NCI-H446 treated with DMSO at 0.1 percent for 48 hours (cell line): ENCODE measurements at regions not wholly inside any gene's neighbourhood (a gene's known extent, or its start where the extent isn't known, plus 50 kb on each side); places are given as distances from the start of the nearest gene placed in this dataset.

Experiments
- DNase-seq: peaks from one replicate; lab custom pipeline; 2025; lab: John Stamatoyannopoulos, UW

DNA sequence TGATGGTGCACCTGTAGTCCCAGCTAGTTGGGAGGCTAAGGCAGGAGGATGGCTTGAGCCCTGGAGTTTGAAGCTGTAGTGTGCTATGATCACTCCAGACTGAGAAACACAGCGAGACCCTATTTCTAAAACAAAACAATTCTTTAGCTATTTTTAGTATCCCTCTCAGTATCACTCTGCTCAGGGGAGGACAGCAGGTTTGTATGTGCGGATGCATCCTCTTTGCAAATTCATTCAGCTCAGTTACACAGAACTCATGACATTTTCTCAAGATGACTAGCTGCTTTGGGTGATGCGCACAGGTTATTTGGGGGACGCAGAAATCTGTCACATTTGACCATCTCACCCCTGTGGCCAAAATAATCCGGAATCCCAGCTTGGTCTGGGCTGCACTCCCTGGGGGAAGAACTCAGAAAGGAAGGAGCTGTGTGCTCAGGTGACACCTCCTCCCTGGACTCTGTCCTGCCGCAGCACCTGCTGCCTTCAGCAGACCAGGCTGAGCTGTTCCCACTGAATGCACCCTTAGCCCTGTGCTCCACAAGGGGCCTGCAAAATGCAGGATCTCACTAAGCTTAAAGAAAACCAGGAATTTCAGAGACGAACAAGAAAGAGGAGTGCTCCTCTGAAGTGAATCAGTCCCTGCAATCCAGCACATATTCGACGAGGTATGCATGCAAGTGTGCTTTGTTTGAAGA lies 89.5 kb upstream of the PGBD5 start:
- DNase-seq, result no peak

DNA sequence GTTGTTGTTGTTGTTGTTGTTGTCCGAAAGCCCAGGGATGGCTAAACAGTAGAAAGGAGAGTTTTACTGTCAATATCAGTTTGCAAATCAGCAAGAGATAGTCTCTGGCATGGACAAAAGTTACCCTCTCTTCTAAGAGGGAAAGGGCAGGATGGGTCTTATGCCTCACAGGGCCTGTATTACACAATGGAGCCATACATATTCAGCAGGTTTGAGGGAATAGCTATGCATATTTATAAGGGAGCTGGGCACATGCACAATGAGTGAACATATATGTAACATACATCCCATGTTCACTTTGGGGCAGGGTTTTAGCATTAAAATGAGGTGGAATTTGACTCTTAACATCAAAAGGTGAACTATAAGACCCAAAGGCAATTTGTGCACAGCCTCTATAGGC lies 84.4 kb upstream of the PGBD5 start:
- no peak for DNase-seq

DNA sequence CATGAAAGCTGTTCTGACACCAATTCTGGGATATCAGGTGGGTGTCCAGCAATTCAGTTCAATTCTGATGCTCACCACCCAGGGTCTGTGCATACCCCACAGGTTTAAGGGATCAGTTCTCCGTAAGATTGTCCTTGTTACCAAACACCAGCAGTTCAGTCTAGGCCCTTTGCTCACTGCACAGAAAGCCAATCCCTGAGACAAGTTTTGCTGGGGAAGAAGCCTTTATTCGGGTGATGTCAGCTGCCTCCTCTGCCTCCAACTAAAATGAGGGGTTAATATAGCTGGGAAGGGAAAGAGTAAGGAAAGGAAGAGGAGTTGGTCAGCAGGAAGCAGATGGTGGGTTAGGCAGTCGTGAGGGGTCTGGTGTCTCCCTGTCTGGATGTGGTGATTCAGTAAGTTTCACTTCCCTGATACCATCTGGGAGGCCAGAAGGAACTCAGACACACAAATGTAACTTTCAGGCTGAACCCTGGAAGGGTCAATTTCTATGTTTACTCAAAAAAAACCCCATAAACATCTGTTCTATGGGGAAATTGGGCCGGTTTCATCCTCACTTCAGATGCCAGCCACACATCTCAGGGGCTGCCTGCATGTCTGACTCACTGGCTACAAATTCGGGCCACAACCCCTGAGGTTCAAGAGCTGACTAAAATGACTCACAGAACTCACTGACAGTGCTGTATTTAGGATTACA lies 83.3 kb upstream of the PGBD5 start:
- DNase-seq, result no peak

DNA sequence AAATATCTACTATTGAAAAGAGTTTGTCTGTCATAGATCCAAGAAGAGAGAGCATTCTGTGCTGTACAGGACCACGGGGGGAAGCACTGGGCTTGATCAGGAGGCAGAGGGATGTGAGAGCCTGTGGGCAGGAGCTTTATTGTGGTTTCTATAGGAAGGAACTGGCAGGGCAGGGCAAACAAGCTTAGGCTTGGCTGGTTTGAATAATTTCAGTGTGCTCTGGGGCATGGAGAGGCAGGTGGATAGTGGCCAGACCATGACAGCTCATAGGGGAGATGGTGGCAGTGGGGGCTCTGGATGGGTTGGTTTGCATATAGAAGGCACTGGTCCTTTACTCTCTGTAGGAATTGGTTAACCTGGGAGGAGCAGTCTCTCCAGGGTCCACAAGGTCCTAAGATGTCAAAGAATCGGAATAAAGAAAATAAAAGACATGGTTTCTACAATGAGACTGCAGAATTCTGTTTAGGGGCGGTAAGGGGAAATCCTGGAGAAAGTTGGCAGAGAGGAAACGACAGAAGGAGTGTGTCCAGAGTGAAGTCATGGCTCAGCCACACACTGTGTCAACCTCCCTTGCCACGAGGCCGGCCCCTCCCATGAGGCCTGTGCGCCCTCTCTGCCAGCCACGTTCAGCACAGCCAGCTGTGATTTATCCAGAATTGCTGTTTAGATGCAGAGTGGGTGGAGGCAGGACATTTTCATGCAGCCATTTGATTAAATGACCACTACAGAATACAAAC lies 81.7 kb upstream of the PGBD5 start:
- DNase-seq, result peak; percentile 71

DNA sequence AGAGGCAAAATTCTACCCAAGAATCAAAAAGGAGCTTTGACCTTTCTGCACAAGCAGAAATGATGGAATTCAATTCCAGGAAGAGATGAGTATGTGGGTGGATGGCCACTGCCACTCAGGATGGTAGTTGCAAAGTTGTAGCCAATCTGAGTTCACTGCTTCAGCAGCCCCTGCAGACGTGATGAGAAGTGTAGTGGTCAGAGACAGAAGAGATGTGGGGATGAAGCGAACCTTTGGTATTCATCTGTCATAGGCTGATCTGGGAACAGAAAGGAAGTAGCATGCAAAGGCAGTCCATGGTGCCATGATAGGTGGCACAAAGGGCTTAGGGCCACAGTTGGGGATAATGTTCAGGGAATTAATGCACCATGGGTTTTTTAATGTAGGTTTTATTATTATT lies 81.1 kb upstream of the PGBD5 start:
- DNase-seq, result no peak

DNA sequence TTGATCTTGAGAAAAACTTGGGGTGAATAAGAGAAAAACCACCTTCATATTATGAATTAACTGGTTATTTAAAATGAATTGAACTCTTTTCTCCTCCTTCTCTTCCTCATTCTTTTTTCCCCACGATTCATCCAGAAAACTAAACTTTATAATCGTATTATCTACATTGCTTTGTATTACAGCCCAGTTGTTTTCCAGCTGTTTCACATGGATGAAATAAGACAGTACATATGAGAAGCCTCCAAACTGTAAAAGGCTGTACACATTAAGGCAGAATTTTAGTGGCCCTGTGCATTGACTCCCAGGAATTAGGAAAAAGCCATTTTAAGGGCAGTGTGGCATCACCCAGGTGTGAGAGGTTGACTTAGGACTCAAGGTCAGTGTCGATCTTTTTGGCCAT lies 80.3 kb upstream of the PGBD5 start:
- no peak for DNase-seq

DNA sequence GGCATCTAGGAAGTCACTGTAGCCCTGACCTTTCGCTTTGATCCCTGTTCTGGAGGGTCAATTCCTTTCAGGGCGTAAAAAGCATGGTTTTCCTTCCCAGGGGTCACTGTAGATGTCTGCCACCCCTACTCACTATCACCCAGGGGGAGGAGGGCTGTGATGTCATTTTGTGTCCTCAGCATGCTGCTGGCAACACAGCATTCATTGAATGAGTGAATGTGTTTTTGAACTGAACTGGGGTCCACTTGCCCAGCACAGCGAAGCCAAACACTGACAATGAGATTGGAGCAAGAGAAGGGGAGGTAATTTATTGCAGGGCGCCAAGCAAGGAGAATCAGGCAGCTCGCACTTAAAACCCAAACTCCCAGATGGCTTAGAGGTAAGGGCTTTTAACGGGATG lies 78.2 kb upstream of the PGBD5 start:
- DNase-seq, result no peak

DNA sequence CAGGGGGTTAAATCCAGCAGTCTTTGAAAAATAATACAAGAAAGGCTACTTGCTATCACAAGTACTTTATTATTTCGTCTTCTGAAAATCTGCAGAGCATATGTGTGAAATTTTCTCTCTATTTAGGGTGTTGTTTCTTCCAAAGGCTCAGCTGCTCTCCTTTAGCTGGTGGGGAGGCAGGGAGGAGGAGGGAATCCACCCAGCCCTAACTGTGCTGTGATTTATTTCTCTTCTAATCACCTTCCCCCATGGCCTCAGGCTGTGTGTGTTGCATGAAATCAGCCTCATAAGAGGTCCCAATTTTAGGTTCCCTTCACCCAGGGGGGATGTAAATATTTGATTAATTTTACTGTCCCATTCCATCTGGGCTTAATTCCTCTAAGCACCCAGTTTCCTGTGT lies 77.6 kb upstream of the PGBD5 start:
- DNase-seq, result no peak

DNA sequence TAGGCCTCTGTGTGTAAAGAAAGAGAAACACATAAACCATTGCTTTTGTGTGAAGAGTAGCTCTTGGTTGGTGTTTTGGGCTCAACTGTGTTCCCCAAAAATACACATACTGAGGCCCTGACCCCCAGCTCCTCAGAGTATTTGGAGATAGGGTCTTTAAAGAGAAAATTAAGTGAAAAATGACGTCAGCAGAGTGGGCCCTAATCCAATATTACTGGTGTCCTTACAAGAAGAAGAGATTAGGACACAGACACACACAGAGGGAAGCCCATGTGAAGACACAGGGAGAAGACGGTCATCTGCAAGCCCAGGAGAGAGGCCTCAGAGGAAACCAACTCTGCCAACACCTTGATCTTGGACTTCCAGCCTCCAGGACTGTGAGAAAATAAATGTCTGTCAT lies 76.9 kb upstream of the PGBD5 start:
- DNase-seq, result no peak

DNA sequence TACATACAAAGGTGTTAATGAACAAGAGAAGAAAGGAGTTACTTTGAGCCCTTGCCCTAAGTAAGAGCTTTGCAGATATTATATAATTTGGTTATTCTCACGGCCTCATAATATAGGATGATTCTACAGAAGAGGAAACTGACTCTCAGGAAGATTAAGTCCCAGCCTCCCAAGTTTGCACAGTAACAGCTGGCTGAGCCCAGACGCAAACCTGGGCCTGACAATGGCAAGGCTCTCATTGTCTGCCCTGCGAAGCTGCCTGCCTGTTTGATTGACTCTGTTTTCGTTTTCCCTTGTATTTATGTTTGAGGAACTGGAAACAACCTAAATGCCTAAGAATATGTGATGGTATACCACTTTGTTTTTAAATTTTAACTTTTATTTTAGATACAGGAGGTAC lies 76.2 kb upstream of the PGBD5 start:
- DNase-seq, result no peak

DNA sequence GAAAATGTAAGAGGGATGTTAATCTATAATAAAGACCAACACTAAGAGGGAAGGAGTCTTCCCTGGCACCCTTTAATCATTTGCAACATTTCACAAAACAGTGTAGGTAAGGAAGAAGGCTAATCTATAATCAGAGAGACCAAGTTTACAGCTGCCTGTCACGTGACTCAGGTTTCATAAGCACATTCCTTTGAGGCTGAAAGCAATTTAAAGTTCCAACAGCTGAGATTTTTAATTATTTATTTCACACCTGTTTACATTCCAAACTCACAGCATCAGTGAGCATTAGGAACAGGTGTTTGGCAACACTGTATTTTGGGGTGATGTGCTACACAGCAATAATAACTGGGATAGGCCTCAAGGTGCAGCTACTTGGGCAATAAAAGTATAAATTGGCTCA lies 75.7 kb upstream of the PGBD5 start:
- no peak for DNase-seq

DNA sequence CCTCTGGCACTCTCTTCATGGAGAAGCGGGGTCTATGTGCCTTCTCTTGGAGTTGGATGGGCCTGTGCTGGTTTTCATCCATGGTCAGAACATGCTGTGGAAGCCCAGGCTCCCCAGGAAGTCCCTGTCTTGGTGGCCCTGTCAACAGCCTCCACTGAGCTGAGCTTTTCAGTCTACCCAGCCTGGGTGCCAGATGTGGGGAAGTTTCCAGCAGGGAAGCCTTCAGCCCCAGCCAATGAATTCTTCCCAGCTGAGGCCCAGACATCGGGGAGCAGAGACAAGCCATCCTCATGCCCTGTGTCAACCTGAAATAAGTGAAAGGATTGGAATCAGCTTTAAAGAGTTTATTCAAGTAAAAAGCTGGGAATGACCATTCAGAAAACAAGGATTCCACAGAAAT lies 75.1 kb upstream of the PGBD5 start:
- DNase-seq, result no peak

DNA sequence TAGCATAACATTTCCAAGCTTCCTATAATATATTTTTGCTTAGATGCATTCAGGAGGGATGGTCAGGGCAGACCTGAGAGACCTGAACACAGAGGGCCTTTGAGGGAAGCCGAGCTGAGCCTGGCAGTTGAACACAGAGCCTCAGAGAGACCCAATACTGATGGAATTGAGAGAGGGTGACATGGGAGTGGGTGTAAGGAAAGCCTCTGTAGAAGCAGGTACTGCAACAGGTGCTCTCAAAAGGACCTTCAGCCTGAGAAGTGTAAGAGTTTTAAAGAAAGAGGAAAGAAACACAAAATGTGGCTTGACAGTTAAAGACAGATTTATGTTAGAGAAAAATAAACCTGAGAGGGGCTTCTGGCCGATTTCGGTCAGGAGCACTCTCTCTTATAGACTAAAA lies 73.9 kb upstream of the PGBD5 start:
- no peak for DNase-seq

DNA sequence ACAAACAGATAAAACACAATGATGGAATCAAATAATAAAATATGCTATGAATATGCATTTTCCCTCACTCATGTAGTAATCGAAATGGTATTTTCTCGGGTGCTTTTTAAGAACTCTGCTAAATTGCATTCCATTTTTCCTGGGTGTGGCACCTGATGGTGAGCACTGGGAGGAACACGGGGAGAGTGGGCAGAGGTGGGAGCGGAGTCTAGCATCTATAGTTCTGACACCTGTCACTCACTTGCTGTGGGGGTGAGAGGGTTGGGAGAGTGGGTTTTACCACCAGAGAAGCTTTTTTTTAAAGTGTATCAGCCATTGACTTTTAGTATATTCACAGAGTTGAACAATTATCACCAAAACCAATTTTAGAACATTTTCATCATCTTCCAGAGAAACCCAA lies 73.4 kb upstream of the PGBD5 start:
- DNase-seq, result no peak

DNA sequence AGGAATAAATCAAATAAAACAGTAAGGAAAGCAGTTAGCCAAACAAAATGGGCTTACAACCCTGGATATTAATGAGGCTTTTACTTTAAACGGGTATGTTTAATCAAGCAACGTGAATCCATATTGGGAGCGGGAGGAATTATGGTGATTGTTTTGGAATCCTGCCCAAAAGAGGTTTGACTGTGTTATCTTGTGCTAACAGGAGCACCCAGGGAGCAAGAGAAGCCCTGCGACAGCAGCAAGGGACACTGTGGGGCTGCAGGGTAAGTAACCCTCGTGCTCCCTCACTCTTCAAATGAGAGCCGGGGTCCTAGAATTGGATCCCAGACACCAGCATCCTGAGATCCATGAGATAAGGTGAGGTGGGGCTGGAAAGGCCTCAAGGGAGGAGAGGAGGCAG lies 72.6 kb upstream of the PGBD5 start:
- DNase-seq, result no peak

DNA sequence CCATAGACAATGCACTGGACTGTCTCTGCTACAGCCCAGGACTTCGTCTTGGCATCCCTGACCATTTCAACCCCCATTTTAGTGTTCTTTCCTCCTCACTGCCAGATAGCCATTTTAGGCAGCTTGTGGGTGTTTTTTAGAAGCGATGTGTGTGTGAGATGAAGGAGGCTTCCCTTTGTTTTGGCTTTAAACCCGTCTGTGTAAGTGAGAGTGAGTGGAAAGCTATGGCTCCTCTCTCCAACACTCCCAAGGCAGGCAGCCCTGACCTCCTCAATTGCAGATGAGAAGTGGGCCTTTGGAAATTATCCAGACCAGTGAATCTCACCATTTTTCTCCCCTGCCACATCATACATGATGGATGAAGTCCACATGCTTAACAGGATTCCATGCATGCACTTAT lies 70.3 kb upstream of the PGBD5 start:
- no peak for DNase-seq

DNA sequence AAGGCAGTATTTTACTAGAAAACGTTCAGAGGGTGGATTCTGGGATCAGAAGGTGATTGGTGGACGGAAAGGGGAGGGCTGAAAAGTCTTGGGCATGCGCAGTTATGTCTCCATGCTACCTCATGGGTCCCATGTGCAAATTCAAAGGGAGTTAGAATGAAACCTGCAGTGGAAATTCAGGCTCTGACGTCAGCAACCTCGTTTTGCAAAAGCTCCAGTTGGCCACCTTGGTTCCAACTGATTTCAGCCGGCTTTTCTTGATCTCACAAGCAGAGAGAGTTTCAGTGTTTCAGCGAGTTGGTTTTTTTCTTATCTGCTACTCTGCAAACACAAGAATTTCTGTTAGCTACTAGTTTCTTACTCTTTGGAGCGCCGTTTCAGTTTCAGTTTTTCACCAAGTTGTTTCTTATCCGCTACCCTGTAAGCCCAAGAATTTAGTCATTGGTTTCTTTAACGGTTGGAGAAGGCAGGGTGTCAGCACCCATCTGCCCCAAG lies 69.8 kb upstream of the PGBD5 start:
- no peak for DNase-seq

DNA sequence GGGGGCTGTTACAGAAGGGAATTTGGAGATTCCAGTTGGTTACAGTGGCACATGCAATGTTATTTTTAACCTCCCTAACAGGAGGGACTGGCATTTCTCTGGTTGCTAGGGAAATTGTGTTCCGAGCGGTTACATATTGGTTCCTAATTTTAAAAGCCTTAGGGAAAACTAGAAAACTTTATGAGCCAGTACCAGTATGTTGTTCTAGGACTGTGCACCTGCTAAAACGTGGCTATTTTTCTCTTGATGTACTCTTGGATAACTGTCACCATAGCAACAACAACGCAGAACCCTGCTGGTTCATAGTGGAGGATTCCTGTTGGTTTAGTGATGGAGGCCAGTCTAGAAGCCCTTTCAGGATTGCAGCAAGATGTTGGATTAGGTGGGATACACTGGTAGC lies 68.9 kb upstream of the PGBD5 start:
- no peak for DNase-seq

DNA sequence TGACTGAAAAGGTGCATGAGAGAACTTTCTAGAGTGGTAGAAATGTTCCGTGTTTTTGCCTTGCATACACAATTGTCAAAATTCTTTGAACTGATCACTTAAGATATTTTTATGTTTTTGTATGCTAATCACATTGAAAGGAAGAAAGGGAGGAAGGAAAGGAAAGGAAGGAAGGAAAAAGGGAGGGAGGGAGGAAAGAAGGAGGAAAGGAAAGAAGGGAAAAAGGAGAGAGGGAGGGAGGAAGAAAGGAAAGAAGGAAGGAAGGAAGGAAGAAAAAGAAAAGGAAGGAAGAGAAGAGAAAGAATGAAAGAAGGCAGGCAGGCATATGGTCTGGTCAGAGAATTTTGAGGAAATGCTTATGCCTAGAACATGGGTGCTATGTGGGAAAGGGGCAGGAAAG lies 68.4 kb upstream of the PGBD5 start:
- DNase-seq, result no peak

DNA sequence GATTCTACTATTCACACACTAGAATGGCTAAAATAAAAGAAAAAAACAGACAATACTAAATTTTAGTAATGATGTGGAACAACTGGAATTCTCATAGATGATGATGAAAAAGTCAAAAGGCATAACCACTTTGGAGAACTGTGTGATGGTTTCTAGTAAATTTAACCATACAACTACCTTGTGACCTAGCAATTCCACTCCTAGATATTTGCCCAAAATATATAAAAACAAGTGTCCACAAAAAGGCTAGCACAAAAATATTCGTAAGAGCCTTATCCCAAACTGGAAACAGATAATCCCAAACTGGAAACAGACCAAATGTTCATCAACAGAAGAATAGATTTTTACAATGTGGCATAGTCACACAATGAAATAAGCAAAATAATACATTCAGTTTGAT lies 67.9 kb upstream of the PGBD5 start:
- DNase-seq, result no peak

DNA sequence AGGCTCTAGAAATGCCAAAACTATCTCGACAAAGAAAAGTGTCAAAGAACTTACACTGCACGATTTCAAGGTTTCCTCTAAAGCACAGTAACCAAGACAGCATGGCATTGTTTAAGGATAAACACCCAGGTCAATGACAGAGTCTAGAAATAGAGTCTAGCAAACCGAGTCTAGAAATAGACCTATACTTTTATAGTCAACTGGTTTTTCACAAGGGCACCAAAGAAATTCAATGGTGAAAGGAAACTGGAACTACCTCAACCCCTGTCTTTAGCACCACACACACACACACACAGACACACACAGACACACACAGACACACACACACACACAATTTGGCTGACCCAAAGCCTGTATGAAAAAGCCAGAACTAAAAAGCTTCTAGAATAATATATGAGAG lies 67.1 kb upstream of the PGBD5 start:
- no peak for DNase-seq

DNA sequence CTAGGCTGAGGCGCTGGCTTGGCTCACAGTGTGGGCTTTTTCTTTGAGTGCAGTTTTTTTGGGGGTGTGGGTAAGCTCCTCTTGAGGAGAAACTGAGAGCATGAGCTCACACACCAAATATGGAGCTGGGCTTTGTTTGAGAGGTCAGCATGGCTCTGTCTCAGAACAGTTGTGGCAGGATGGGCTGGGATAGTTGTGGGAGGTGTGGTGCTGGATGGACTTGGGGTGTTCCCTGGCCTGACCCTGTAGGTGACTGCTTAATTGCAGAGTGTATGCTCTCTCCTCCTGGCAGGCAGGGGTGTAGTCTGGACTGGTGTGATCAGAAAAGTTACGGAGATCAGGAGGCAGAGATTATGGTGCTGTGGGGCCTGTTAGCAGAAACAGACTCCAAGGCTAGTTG lies 64.3 kb upstream of the PGBD5 start:
- no peak for DNase-seq

DNA sequence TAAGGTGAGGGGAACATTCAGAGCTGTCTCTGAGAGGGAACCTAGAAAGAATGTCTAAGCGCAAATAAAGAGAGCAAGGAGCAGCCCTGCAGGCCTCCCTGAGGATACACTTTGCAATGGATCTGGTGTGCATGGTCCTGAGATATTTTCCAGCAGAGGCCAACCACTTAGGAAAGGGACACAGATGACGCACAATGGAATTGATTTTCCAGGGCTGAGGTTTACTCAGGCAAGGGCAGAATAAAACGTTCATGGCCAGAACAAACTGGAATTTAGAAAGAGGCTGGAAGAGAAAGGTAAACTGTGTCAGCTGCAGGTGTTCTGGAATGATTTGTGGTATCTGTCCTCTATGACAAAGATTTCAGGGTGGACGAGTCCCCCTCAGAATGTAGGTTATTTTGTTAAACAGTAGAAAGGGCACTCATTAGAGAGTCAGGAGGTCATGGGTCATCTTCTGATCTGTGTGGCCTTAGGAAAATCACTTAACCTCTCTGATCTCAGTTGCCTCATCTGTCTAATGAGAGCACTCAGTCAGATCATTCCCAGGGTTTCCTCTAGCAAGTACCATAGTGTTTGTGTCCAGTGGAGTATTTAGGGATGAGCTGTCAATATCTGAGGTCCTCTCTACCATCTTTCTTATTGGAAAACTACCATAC lies 61.8 kb upstream of the PGBD5 start:
- no peak for DNase-seq
